ENCODE measurements at regions not wholly inside any gene's neighbourhood (a gene's known extent, or its start where the extent isn't known, plus 50 kb on each side); places are given as distances from the start of the nearest gene placed in this dataset.

- ChIA-PET POLR2A (no interaction called here), CTCF (no interaction called here)
- no peak overlapping the region for H3K27ac Mint-ChIP-seq
- no peaks in the 10 kb centered on the region for H3K36me3 Mint-ChIP-seq (ENCODE audit: low read depth)
- H3K27me3 Mint-ChIP-seq (ENCODE audit: low read depth): peaks cover 15% of the 10 kb centered on the region
- H3K4me1 Mint-ChIP-seq (ENCODE audit: low read depth): no peaks in the 10 kb centered on the region
- DNase-seq: no peak
- H3K9me3 Mint-ChIP-seq (ENCODE audit: insufficient read depth): no peaks in the 10 kb centered on the region
- no peak for ATAC-seq
- H3K4me3 Mint-ChIP-seq: no peak overlapping the region
Observed at GRCh38 chr13:42699912-42700311, 81.5 kb upstream of the FAM216B start.

- ChIA-PET POLR2A (interaction anchor here (0.6 kb wide), 1 partner anchor 356 kb away, joined by 3 read pairs; no protein-coding TSS in a partner anchor), CTCF (no interaction called here)
- no peaks in the 10 kb centered on the region for H3K36me3 Mint-ChIP-seq (ENCODE audit: low read depth)
- H3K27ac Mint-ChIP-seq: no peak overlapping the region
- no peak for ATAC-seq
- no peaks in the 10 kb centered on the region for H3K4me1 Mint-ChIP-seq (ENCODE audit: low read depth)
- H3K9me3 Mint-ChIP-seq (ENCODE audit: insufficient read depth): no peaks in the 10 kb centered on the region
- no peak for DNase-seq
- no peak overlapping the region for H3K4me3 Mint-ChIP-seq
- H3K27me3 Mint-ChIP-seq (ENCODE audit: low read depth): peaks cover 19% of the 10 kb centered on the region
Observed at GRCh38 chr13:42702716-42703115, 78.7 kb upstream of the FAM216B start.

GRCh38 chr13:42703740-42704139, 77.6 kb upstream of the FAM216B start:
- Mint-ChIP-seq H3K4me1 (ENCODE audit: low read depth) (no peaks in the 10 kb centered on the region), H3K27me3 (ENCODE audit: low read depth) (peaks cover 14% of the 10 kb centered on the region), H3K9me3 (ENCODE audit: insufficient read depth) (no peaks in the 10 kb centered on the region), H3K27ac (no peak overlapping the region), H3K4me3 (no peak overlapping the region), H3K36me3 (ENCODE audit: low read depth) (no peaks in the 10 kb centered on the region)
- ATAC-seq (no peak), DNase-seq (no peak)
- POLR2A ChIA-PET: no interaction called here
- CTCF ChIA-PET: no interaction called here

- ATAC-seq (no peak), DNase-seq (no peak)
- POLR2A ChIA-PET: no interaction called here
- Mint-ChIP-seq H3K4me3 (no peak overlapping the region), H3K27ac (no peak overlapping the region), H3K27me3 (ENCODE audit: low read depth) (peaks cover 10% of the 10 kb centered on the region), H3K4me1 (ENCODE audit: low read depth) (no peaks in the 10 kb centered on the region), H3K9me3 (ENCODE audit: insufficient read depth) (no peaks in the 10 kb centered on the region), H3K36me3 (ENCODE audit: low read depth) (no peaks in the 10 kb centered on the region)
- CTCF ChIA-PET: no interaction called here
Observed at GRCh38 chr13:42706286-42706685, 75.1 kb upstream of the FAM216B start.

- H3K9me3 Mint-ChIP-seq (ENCODE audit: insufficient read depth): no peaks in the 10 kb centered on the region
- H3K4me3 Mint-ChIP-seq: no peak overlapping the region
Observed at GRCh38 chr13:42707048-42707447, 74.3 kb upstream of the FAM216B start.

GRCh38 chr13:42707586-42707985, 73.8 kb upstream of the FAM216B start:
- Mint-ChIP-seq H3K9me3 (ENCODE audit: insufficient read depth) (no peaks in the 10 kb centered on the region), H3K4me1 (ENCODE audit: low read depth) (no peaks in the 10 kb centered on the region), H3K27ac (no peak overlapping the region), H3K27me3 (ENCODE audit: low read depth) (peaks cover 10% of the 10 kb centered on the region), H3K36me3 (ENCODE audit: low read depth) (no peaks in the 10 kb centered on the region), H3K4me3 (no peak overlapping the region)
- ATAC-seq (no peak), DNase-seq (no peak)
- POLR2A ChIA-PET: no interaction called here
- CTCF ChIA-PET: no interaction called here

More at GRCh38 chr13:42707048-42707447, 74.3 kb upstream of the FAM216B start:
- ATAC-seq: no peak
- no peak for DNase-seq
- Mint-ChIP-seq H3K27me3 (ENCODE audit: low read depth) (peaks cover 10% of the 10 kb centered on the region), H3K4me1 (ENCODE audit: low read depth) (no peaks in the 10 kb centered on the region), H3K36me3 (ENCODE audit: low read depth) (no peaks in the 10 kb centered on the region), H3K27ac (no peak overlapping the region)
- CTCF ChIA-PET: no interaction called here
- POLR2A ChIA-PET: no interaction called here

GRCh38 chr13:42708391-42708790, 73.0 kb upstream of the FAM216B start:
- CTCF ChIA-PET: no interaction called here
- ATAC-seq (no peak), DNase-seq (no peak)
- H3K36me3 Mint-ChIP-seq (ENCODE audit: low read depth): no peaks in the 10 kb centered on the region
- no peaks in the 10 kb centered on the region for H3K9me3 Mint-ChIP-seq (ENCODE audit: insufficient read depth)
- POLR2A ChIA-PET: no interaction called here
- no peaks in the 10 kb centered on the region for H3K4me1 Mint-ChIP-seq (ENCODE audit: low read depth)
- no peak overlapping the region for H3K27ac Mint-ChIP-seq
- H3K4me3 Mint-ChIP-seq: no peak overlapping the region
- H3K27me3 Mint-ChIP-seq (ENCODE audit: low read depth): peaks cover 12% of the 10 kb centered on the region

- H3K36me3 Mint-ChIP-seq (ENCODE audit: low read depth): no peaks in the 10 kb centered on the region
- H3K4me3 Mint-ChIP-seq: no peak overlapping the region
- no peak for ATAC-seq
- no peaks in the 10 kb centered on the region for H3K4me1 Mint-ChIP-seq (ENCODE audit: low read depth)
- DNase-seq: no peak
- peaks cover 13% of the 10 kb centered on the region for H3K27me3 Mint-ChIP-seq (ENCODE audit: low read depth)
- ChIA-PET POLR2A (no interaction called here), CTCF (no interaction called here)
- no peak overlapping the region for H3K27ac Mint-ChIP-seq
- H3K9me3 Mint-ChIP-seq (ENCODE audit: insufficient read depth): no peaks in the 10 kb centered on the region
Observed at GRCh38 chr13:42709276-42709675, 72.1 kb upstream of the FAM216B start.

- DNase-seq (no peak), ATAC-seq (no peak)
- CTCF ChIA-PET: no interaction called here
- Mint-ChIP-seq H3K27ac (no peak overlapping the region), H3K4me3 (no peak overlapping the region), H3K9me3 (ENCODE audit: insufficient read depth) (no peaks in the 10 kb centered on the region), H3K27me3 (ENCODE audit: low read depth) (peaks cover 10% of the 10 kb centered on the region), H3K4me1 (ENCODE audit: low read depth) (no peaks in the 10 kb centered on the region), H3K36me3 (ENCODE audit: low read depth) (no peaks in the 10 kb centered on the region)
- POLR2A ChIA-PET: no interaction called here
Observed at GRCh38 chr13:42715909-42716308, 65.5 kb upstream of the FAM216B start.

- ChIA-PET POLR2A (no interaction called here), CTCF (no interaction called here)
- DNase-seq (no peak), ATAC-seq (no peak)
- Mint-ChIP-seq H3K27ac (no peak overlapping the region), H3K4me3 (no peak overlapping the region), H3K4me1 (ENCODE audit: low read depth) (no peaks in the 10 kb centered on the region), H3K27me3 (ENCODE audit: low read depth) (peaks cover 10% of the 10 kb centered on the region), H3K9me3 (ENCODE audit: insufficient read depth) (no peaks in the 10 kb centered on the region), H3K36me3 (ENCODE audit: low read depth) (no peaks in the 10 kb centered on the region)
Observed at GRCh38 chr13:42717176-42717575, 64.2 kb upstream of the FAM216B start.

GRCh38 chr13:42720113-42720857, 61.1 kb upstream of the FAM216B start:
- Mint-ChIP-seq H3K9me3 (ENCODE audit: insufficient read depth) (no peaks in the 10 kb centered on the region), H3K36me3 (ENCODE audit: low read depth) (no peaks in the 10 kb centered on the region), H3K27ac (no peak overlapping the region), H3K4me1 (ENCODE audit: low read depth) (no peaks in the 10 kb centered on the region), H3K4me3 (no peak overlapping the region), H3K27me3 (ENCODE audit: low read depth) (peaks cover 6% of the 10 kb centered on the region)
- DNase-seq: no peak
- ChIA-PET POLR2A (no interaction called here), CTCF (no interaction called here)
- no peak for ATAC-seq

- peaks cover 6% of the 10 kb centered on the region for H3K27me3 Mint-ChIP-seq (ENCODE audit: low read depth)
- no peak overlapping the region for H3K27ac Mint-ChIP-seq
- H3K9me3 Mint-ChIP-seq (ENCODE audit: insufficient read depth): no peaks in the 10 kb centered on the region
- no peaks in the 10 kb centered on the region for H3K36me3 Mint-ChIP-seq (ENCODE audit: low read depth)
- no peak for ATAC-seq
- no peak for DNase-seq
- no peaks in the 10 kb centered on the region for H3K4me1 Mint-ChIP-seq (ENCODE audit: low read depth)
- ChIA-PET CTCF (no interaction called here), POLR2A (no interaction called here)
- no peak overlapping the region for H3K4me3 Mint-ChIP-seq
Observed at GRCh38 chr13:42720858-42721219, 60.5 kb upstream of the FAM216B start.

GRCh38 chr13:42722883-42723539, 58.4 kb upstream of the FAM216B start:
- Mint-ChIP-seq H3K4me3 (no peak overlapping the region), H3K27ac (no peak overlapping the region), H3K9me3 (ENCODE audit: insufficient read depth) (no peaks in the 10 kb centered on the region), H3K4me1 (ENCODE audit: low read depth) (no peaks in the 10 kb centered on the region), H3K27me3 (ENCODE audit: low read depth) (peaks cover 9% of the 10 kb centered on the region), H3K36me3 (ENCODE audit: low read depth) (no peaks in the 10 kb centered on the region)
- DNase-seq: no peak
- POLR2A ChIA-PET: no interaction called here
- CTCF ChIA-PET: no interaction called here
- no peak for ATAC-seq
